NCI-H2029 treated with DMSO at 0.1 percent for 48 hours (cell line): ENCODE measurements at regions not wholly inside any gene's neighbourhood (a gene's known extent, or its start where the extent isn't known, plus 50 kb on each side); places are given as distances from the start of the nearest gene placed in this dataset.
"Not testable (repeated sequence)": the region's sequence is repeated elsewhere in the genome, so short reads cannot be mapped to it uniquely, and the experiment has no call there.

ENCODE experiments used
- DNase-seq: peaks from one replicate; lab custom pipeline; 2025; lab: John Stamatoyannopoulos, UW

DNA sequence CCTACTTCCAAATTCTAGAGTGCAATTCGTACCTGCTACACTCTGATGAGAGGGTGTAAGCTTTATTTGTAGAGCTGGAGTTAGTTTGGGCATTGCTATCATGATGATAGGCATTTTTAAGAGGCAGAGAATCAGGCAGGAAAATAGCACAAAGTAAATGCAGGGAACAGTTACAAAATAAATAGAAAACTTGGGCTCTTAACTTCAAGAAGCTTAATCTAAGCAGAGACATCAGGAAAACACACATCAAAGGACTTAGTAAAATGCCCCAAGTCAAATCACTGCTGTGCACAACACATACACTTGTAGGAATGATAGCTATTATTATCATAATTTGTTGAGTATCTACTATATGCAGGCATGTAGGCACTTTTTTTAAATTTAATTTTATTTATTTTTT is 381.2 kb downstream of the CD83 start:
- DNase-seq: no peak

DNA sequence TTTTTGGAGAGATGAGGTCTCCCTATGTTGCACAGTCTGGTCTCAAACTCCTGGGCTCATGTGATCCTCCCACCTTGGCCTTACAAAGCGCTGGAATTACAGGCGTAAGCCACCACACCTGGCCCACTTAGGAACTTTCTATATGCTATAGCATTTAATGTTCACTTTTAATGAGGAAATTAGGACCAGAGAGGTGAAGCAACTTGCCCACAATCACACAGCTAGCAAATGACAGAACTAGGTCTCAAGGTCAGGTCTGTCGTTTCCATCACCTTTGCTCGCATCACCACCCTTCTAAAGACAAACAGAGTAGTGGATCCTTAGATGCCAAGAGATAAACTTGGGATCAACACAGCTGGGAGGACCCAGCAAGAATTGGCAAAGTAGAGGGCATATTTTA is 381.7 kb downstream of the CD83 start:
- DNase-seq: no peak

DNA sequence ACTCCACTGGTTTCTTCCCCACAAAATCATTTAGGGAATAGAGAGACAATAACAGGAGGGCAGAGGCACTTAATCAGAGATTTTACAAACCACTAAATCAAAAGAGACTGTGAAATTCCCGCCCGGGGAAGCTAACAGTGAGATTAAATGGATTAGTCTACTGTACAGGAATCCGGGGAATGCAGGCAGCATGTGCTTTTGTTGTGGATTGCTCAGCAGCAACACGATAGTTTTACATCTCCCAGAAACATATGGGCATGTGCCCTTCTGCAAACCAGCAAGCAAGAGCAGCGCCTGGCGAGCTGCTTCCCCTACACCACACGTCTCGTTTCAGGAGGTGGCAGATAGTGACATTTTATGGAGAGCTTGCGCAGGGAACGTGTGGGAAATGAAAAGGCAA is 382.3 kb downstream of the CD83 start:
- no peak for DNase-seq

DNA sequence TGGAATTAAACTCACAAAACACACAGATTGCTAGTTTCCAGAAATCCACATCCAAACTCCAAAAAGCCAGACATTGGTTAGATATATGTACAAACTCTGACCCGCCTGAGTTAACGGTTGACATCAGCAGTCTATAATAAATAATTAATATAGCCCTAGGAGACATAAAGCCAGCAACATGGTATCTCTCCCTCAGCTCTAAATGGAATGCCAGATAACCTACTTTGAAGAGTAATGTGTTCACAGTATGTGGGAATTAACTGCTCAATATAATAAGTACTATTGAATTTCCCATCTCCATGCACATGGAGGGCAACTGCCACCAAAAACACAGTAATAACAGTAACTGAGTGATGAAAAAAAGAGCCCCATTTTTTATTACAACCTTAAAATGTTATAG is 383.2 kb downstream of the CD83 start:
- no peak for DNase-seq

DNA sequence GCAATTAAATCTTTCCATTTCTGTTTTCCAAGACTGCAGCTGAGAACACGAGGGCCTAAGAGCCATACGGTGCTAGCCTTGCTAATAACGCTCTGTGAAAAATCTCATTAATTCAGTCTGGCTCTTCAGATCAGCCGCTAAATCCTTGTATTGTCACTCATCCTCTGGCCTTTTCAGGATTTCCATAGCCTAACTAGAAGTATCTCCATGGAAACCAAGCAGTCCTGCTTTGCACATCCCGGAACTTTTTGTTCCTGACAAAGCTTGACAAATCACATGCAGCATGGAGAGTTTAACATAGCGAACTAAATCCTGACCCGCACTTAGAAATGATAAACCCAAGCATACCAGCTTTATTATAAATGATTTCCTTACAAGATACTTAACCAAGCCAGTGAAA is 383.7 kb downstream of the CD83 start:
- no peak for DNase-seq

DNA sequence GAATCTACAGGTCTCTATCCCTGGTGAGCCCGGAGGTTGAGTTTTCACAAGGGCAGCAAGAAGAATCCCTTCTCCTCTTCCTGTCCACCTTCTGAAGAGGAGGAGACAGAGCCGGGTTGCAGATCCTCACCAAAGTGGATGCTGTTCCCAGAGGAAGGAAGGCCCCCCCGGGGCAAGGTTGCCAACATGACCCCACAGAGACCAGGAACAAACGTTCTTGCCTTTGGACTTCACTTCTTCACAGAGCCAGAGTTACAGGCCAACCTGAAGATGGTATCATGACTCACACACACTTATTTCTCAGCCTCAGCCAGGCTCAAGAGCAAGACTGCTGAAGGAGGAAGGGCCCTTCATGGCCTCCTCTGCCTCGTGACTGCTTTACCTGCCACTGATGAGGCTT is 384.3 kb downstream of the CD83 start:
- no peak for DNase-seq

DNA sequence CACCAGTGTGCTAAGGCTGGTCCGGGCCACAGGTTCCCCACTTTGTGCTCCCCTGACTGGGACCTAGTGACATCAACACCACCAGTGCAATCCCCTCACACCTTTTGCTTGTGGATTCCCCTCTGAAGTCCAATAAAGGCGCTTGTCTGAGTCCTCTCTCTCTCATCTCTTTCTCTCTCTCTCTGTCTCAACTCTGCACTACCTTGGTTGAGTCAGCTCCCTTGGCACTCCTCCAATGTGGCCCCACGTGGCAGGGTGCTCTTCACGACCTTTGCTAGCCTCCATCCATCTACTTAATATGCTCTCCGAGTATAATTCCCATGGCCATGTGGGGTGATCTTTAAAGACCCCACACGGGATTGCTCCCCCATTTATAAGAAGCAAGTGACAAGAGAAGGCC is 385.0 kb downstream of the CD83 start:
- DNase-seq: no peak

DNA sequence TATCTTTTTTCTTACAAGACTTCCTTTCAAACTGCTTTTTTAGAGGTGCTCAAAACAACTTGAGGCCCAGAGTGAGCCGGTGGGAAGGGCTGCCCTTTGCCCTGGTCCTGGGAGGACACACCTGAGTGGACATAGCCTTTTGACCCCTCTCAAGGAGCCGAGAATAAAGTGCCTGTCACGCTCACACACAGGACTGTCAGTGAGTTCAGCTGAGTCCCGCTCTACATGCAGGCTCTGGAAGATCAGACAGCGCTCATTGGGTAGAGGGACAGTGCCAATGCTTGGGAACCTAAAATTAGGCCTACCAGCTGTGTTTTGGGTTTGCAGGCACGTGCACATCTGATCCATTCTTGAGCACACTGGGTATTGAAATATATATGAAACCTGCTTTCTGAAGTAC is 387.8 kb downstream of the CD83 start:
- no peak for DNase-seq

DNA sequence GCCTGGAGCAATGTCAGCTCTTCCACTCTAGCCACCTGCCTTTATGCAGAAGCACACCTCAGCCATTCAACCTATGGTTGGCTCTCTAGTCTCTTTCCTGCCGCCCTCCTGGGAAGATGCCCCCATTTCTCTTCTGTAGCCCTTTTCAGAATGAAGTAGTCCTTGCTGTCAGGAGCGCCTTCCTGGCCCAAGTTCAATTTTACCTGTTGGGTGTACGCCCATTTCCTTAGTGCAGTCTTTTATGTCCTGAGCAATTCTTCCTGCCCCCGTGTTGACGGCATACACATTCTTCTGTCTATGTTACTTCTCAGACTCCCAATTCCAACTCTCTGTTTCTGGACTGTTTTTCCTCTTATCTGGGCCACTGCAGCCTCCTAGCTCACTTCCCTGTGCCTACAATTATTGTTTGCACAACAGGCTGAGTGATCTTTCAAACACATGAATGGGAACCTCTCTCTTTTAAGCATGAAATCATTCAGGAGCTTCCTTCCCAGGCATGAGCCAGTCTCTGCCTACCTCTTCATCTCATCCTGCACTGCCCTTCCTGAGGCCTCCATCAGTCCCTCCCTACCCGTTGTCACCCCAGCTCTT is 389.2 kb downstream of the CD83 start:
- DNase-seq: peak; percentile 87

DNA sequence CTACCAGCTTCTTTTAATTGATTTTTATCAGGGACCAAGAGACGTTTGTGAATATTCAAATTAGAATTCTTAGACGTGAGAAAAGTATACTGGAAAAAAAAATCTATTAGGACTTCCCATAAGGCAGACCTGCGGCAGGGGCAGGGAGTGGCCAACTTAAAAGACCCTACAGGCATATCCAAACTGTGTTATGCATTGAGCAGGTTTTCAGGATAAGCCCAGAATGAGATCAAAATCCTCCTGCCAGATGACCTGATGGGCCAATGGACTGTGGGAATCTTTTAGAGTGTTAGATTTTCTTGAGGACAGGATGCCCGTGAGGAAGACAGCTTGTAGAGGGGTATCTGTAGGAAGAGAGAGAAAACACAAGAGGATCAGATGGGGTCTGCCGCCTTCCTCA is 391.5 kb downstream of the CD83 start:
- no peak for DNase-seq

DNA sequence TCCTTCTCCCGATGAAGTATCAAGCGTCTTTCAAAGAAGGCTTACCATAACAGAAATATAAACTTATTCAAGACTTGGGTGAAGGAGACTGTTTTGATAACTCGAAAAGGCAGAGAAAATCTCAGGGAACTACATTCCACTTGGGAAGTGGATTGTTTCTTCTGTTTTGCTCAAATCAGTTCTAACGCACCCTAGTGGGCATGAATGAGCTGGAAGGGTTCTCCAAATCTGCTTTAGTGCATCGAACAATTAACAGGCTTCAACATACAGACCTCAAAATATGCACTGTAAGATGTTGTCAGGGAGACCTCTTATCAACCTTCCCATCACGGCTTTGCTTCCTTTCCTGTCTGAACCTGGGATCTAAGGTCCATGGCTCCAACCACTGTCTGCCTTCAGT is 392.5 kb downstream of the CD83 start:
- DNase-seq: no peak

DNA sequence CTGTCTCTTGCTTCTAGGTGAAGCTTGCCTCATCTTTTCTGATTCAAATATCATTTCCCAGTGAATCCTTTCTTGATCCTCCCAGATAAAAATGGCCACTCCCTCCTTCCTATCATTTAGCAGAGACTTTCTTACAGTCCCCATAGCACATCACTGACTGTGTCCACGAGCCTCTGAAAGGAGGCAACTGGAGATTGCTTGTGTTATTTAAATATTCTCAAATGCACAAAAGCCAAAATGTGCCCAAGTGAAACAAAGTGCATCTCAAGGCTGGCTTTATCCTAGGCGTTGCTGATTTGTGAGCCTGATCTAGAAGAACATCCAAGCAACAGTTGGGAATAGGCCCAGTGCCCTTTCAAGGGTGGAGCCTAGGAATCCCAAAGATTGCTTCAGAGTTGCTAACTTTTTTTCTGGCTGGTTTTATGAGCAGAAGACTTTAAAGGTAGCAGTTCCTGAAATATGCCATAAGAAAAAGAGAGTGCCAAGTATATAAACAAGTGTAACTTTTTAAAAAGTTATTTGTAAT is 393.6 kb downstream of the CD83 start:
- DNase-seq: no peak

DNA sequence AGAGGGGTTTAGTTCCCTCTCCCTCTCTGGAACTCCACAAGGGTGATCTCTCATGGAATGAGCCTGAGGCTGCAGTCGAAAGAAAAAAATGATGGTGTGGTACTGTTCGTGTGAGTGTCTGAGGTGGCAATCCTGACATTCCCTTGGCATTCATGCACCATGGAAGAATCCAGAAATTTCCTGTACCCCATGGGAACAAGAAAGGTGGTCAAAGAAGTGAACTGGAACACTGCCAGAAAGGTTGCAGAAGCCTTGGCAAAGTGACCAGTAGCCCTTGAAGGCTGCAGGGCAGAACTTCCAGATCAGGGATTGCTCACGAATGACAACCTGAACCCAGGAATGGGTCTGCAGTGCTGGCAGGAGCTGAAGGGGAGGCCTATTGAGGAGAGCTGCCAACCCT is 394.7 kb downstream of the CD83 start:
- no peak for DNase-seq

DNA sequence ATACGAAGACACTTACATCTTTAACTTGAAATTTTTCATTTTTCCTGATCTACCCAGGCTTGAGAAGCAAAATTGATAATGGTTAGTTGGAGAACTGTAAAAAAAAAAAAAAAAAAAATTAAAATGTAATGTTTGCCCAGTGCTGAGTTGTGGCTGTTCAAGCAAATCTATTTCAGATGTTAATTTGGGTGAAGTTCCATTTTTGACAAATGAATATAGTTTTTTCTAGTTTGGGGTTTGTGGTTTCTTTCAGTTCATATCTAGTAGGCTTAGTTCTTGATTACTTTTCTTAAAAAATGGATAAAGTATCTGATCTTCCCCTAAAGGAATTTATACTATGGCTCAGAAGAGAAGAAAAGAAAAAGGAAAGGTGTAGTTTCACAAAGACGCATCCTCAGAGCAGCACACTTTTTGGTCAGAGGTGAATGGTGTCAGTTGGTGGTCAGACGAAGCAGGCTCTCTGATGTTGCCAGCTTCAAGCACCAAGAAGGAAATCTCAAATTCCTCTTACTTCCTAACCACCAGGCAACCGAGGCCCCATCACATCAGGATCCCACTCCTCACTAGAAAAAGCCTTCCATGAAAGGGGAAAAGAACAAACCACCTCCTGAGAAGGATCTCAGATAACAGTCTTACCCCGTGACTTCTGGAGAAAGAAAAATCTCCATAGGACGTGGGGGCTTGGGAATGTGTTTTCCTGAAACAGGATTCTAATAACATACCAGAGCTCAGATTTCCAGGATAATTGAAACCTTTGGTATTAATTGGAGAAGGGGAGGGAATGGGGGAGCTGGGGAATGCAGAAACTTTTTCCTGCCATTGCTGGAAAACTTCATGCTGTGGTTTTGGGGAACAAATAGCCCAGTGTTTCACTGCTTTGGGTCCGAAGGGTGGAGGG is 396.2 kb downstream of the CD83 start:
- DNase-seq: no peak

DNA sequence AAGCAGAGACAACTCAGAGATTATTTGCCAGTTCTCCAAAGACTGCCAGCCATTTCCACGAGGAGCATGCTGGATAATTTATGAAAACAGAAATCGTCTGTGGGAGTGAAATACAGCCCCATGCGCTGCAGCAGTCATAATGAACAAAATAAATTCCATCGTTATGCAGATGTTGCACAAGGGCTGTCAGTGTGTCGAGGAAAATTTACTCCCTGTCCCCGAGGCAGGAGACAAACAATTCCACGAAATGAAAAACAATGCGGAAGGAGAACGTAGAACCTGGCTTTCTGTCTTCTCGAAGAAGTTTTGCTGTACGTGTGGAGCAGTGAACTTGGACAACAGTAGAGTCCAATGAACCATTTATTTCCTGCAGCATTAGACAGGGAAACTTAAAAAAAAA is 399.4 kb downstream of the CD83 start:
- DNase-seq: no peak

DNA sequence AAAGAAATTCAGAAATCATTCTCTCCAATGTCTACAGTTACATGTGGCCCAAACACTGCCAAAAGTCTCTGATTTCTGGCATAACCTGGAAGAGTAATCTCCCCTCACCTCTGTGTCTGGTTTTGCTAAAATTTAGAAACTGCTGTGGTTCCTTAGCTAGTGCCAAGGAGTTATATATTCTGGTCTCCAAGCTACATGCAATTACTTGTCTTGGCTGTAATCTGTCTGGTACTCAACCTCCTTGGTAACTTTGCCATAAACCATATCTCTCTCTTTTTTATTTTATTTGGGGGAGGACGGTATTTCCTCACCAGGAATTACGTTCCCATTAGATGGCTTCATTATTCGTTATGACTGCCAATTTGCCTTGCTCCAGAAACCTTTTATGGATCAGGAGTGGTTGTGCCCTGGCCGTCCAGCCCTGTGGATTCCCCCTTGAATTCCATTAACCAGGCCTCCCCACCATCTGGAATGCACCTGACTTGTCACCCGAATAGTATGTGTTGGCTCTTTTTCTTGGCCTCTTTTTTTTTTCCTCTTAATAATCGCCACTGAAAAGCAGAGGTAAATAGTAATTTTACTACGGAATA is 400.0 kb downstream of the CD83 start:
- DNase-seq: no peak

DNA sequence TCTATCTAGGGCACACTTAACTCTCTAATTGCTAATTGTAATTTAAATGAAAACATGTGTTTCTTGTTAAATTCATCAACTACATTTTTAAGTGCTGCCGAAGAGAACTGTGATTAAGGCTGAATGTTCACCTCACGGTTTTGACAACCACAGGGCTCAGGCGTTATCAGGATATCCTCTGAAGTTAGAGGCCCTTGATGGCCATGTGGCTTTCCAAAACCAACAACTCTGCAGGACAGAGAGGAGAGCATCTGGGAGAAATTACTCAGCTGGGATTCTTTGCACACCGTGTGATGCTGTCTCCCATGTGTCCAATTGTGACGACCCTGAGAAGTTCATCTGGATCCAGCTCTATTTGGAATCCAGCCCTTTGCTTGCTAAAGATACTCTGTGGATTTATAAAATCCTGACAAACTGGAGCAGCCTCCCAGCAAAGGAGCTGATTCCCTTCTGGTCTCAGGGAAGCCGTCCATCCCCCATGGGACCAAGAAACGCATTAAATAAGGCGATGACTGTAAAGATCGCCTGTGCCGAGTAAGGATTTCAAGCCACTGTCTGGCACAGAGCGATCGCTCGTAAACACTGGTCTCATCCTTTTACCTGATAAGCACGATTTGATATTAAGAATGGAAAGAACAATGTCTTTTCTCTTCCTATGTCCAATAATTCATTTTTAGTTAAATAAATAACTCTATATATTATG is 401.1 kb downstream of the CD83 start:
- DNase-seq: no peak

DNA sequence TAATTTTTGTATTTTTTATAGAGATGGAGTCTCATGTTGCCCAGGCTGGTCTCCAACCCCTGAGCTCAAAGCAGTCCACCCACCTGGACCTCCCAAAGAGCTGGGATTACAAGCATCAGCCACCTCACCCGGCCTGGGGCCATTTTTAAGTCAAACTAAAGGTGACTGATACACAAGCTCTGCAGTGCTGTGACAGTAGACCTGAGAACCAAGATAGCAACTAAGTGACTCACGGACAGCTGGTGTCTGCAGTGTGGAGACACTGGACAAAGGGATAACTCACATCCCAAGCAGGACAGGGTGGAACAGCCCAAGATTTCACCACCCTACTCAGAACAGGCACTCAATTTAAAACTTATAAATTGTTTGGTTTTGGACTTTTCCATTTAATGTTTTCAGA is 402.5 kb downstream of the CD83 start:
- no peak for DNase-seq

DNA sequence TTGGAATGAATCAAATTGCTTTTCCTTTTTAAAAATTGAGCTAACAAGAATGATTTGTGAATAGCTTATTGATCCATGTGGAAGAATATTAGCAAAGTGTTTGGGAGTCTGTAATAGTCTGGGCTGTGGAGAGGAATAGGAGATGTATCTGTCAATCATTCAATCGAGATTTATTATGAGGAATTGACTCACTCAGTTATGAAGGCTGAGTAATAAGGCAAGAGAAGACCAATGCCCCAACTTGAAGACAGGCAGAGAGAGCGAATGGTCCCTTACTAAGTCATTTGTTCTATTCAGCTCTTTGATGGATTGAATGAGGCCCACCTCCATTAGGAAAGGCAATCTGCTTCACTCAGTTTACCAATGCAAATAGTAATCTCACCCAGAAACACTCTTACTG is 403.0 kb downstream of the CD83 start:
- no peak for DNase-seq

DNA sequence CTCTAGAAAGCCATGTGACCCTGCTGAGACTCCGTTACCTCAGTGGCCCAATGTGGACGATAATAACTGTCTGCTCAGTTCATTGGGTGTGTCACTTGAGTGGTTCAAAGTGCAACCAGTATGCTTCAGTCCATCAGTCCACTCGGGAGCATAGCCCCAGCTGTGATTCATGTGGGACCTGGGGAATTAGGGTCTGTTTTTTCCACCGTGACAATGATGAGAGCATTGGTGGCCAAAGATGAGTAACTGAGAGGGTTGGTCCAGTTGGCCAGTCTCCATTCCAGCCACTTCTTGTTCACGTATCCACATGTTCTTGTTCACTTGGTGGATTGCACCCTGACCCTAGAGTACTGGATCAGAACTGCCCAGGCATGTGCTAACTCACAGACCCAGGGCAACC is 403.6 kb downstream of the CD83 start:
- no peak for DNase-seq

DNA sequence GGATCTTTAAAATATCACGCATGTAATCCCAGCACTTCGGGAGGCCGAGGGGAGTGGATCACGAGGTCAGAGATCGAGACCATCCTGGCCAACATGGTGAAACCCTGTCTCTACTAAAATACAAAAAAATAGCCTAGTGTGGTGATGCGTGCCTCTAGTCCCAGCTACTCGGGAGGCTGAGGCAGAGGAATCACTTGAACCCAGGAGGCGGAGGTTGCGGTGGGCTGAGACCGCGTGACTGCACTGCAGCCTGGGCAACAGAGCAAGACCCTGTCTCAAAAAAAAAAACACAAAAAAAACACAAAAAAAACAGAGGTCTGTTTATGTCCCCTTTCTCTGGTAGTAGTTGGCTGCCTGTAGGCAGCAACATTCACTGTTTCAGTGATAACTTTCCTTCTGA is 404.3 kb downstream of the CD83 start:
- DNase-seq: not testable (repeated sequence)

DNA sequence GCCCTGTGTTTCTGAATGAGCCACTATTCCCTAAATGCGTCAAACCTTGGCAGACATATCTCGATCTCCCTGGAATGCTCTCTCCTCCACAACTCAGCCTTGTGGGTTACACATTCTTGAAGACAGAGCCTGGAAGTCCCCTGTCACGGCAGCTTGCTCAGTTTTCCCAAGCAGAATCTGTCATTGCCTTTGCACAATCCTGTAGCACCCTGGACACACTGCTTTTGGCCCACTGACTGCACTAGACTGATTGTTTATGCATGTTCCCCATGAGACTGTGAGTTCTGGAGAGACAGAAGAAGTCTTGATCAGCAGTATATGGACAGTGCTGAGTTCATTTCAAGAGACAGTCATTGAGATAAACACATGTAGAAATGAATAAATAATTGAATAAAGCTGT is 406.7 kb downstream of the CD83 start:
- DNase-seq: no peak

DNA sequence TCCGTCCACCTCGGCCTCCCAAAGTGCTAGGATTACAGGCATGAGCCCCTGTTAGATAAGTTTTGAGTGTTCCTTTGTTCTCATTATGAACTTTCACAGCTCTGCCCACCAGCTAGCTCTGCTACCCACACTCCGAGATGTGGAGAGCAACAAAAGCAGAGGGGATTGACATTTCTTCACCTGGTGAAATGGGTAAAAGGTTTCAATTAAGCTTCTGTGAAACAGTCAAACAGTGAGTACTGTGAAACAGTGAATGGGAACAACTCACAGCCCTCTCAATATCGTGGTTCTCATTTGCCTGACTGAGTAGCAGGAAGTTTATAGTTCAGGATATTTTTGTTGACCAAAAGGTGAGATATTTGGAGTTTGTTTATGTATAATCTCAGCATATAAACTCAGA is 412.8 kb downstream of the CD83 start:
- no peak for DNase-seq
